Right ventricle myocardium superior (tissue), 1 donor: ENCODE measurements at regions not wholly inside any gene's neighbourhood (a gene's known extent, or its start where the extent isn't known, plus 50 kb on each side); places are given as distances from the start of the nearest gene placed in this dataset.
"Not testable (repeated sequence)": the region's sequence is repeated elsewhere in the genome, so short reads cannot be mapped to it uniquely, and the experiment has no call there.

Experiments
- ATAC-seq: fragments of 200-7000 bp; cut with Tn5 transposase; one replicate; pipeline ENCODE4 v1.9.1; 2020; ENCODE audit warnings: mild to moderate bottlenecking; ENCODE audit not compliant: poor library complexity
- DNase-seq: peaks from one replicate; pipeline ENCODE4 v3.0.0-alpha.2; 2020
- intact Hi-C: fragments of 100-400 bp; cut with DNase I; formaldehyde crosslinking; loops from one replicate; pipeline ENCODE4 v1.11.2; 2022
- donor health status: DM: no; HTN: yes; CAD: no; lungs with severe emphysema.

DNA sequence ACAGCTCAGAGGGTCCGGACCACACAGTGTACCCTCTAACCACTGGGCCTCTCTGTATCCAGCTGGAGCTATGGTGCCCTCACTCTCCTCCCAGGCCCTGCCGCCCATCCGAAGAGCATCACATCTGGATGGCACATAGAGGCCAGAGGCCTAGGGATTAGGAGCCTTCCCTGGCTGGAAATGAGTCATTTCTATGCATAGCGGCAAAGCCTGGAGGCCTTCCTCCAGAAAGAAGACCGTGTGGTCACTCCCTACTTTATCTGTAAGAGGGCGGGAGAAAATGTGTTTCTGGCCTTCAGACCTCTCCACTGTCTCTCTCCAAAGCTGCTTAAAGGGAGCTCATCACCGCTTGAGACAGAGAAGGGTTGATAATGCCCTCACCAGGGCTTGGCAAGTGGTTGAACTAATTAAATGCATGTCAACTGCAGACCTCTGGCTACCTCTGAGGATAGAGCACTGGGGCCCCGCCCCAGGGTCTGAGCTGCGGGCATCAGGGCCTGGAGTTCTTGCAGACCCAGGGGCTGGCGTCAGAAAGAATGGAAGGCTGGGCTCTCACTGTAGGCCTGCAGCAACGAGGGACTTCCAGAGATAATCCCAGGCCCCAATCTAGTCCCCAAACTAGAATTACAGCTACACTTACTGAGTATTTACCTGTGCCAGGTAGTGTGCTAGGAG is 122.2 kb downstream of the IRX5 start:
- no peak for ATAC-seq
- intact Hi-C loops = no loop called here
- DNase-seq = no peak

DNA sequence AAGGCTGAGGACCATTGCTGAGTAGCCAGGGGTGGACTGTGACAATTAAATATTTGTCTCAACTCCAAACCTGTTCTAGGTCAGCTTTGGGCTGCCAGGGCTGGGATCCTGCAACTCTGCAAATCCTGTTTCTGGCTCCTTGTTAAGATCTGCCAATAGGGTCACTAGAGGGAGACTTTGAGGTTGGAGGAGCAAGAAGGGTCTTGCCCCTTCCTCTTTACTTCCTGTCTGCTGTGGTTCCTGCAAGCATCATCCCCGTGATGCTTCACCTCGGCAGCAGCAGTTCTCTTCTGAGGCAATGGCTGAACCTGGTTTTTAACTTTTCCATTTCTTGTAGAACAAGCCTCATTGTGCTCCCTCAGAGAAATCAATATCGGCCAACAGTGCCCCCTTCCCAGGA is 124.6 kb downstream of the IRX5 start:
- DNase-seq = no peak
- intact Hi-C loops = no loop called here

DNA sequence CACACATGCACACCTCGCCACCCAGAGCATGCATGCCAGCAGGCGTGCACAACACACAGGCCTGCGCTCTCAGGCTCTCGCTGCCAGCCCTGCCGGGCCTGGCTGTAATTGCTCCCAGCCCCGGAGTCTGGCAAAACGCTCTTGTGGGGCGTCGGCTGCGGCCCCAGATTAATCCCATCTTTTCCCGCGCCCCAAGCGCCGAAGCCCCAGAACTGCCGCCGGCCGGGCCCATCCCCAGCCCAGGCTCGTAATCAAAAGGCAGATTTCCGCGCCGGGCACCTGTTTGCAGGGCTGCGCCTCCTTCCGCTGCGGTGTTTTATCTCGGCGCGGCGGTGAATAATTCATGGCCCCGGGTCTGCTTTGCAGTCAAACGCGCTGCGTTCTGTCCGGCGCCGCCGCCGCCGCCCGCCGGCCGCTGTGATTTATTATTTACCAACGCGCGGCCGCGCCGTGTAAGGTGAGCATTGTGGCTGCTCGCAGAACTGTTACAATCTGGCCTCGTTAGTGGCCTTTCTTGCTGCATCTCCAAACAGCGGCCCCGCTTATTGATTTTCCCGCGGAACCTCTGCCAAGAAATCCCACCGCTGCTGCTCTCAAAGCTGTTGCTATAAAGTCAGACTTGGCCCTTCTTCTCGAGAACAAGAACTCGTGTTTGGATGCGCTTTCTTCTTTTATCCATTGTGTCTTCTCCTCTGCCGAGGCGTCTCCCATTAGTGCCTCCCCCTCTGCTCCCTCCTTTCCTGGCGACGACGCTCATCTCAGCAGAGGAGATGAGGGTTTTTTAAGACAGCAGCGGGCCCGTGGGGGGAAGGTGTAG is 126.1 kb downstream of the IRX5 start:
- DNase-seq (no peak), ATAC-seq (peak; percentile 39)
- intact Hi-C loops = no loop called here

More for the DNA sequence above, 124.6 kb downstream of the IRX5 start:
- no peak for ATAC-seq

DNA sequence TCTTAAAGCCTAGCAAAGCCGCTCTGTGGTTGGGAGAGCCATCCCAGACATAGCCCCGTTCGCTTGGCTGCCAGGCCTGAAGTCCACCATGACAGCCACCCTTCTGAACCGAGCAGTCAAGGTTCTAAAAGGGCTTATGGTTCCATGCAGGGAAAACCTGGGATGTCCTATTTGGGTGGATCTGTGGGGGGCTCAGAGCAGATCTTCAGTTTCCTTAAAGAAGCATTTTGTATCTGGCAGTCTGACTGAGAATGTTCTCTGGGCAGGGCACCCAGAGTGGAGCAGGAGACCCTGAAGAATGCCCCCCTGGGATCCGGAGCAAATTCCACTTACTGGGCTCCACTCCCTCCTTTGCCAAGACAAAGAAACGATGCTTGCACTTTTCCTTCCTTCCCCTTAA is 127.2 kb downstream of the IRX5 start:
- no peak for ATAC-seq
- no peak for DNase-seq
- intact Hi-C loops = no loop called here

DNA sequence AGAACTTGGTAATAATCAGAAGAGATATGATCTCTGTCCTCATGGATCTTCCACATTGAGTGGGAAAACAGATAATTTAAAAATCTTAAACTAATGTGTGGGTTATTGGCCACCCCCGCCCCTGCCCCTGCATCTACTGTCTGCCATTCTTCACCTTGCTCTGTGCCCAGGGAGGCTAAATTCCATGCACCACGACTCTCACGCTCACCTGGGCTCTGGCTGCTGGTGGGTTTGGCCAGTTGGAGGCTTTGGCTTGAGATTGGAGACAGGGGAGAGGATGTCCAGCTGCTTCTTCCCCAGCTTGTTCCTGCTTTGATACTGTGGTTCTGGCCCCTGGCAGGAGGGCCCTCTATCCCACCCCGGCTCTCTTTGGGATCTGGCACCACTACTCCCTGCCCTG is 127.9 kb downstream of the IRX5 start:
- ATAC-seq (no peak), DNase-seq (no peak)
- intact Hi-C loops = no loop called here

DNA sequence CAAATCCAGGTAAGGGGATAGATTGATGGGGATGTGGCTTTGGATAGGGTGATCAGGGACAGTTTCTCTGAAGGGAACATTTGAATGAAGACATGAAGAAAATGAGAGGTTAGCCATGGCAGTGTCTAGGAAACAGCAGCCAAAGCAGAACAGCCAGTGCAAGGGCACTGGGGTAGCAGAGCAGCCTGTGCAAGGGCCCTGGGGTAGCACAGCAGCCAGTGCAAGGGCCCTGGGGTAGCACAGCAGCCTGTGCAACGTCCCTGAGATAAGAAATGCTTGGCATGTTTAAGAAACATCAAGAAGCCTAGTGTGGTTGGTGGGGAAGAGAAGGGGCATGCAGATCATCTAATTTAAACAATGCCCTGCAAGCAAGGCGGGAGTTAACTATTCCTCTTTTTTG is 128.5 kb downstream of the IRX5 start:
- intact Hi-C loops = no loop called here
- DNase-seq (no peak), ATAC-seq (no peak)

DNA sequence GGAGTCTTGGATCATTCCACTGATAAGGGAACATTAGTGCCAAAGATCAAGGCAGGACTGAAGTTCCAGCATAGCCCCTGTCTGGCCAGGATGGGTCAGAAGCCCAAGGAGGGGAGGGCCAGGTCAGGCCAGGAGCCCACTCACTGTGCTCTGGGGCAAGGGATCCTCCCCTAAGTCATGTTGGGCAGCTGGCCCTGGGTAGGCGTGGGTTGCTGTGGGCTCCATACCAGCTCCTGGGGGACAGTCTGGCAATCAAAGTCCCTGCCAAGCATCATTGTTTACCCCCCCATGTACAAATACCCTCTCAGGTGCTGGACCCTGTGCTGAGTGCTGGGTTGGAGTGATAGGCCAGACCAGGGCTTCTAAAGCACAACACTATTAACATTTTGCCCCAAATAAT is 130.5 kb downstream of the IRX5 start:
- DNase-seq (no peak), ATAC-seq (no peak)
- intact Hi-C loops = no loop called here

DNA sequence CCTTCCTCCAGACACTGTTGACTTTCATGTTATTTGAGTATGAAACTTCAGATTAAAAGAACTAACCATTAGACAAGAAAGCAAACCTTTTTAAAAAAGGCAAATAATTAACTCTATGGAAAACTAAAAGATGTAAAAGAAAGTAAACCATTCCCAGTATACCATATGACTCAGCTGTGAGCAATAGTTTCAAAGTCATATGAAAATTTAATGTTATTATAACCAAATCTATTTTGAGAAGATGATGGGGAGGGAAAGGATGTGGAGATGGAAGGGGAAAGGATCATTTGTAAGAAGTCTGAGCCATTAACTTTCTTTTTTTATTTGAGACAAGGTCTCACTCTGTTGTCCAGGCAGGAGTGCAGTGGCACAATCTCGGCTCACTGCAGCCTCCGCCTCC is 131.8 kb downstream of the IRX5 start:
- intact Hi-C loops = no loop called here
- no peak for ATAC-seq
- no peak for DNase-seq

DNA sequence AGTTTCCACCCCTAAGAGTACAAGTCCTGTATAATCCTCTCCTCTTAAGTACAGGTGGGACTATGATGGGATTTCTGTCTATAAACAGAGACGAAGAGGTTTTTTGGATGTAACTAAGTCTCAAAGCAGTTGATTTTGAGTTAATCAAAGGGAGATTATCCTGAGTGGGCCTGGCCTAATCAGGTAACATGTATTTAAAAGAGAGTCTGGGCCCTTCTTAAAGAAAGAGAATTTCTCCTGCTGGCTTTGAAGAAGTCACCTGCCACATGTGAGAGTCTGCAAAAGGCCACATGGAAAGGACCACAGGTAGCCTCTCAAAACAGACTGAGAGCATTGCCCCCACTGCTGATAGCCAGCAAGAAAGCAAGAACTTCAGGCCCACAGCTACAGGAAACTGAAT is 142.3 kb downstream of the IRX5 start:
- DNase-seq (no peak), ATAC-seq (no peak)
- intact Hi-C loops = no loop called here

DNA sequence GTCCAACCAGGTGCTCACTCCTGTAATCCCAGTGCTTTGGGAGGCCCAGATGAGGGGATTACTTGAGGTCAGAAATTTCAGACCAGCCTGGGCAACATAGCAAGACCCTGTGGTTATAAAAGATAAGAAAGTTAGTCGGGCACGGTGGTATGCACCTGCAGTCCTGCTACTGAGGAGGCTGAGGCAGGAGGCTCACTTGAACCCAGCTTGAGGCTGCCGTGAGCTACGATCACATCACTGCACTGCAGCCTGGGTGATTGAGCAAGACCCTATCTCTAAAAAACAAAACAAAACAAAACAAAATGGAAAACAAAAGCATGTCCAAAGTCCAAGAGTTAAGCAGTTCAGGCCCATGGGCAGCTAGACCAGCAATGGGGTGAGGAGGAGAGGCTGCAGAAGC is 143.2 kb downstream of the IRX5 start:
- ATAC-seq (no peak), DNase-seq (no peak)
- intact Hi-C loops = no loop called here

DNA sequence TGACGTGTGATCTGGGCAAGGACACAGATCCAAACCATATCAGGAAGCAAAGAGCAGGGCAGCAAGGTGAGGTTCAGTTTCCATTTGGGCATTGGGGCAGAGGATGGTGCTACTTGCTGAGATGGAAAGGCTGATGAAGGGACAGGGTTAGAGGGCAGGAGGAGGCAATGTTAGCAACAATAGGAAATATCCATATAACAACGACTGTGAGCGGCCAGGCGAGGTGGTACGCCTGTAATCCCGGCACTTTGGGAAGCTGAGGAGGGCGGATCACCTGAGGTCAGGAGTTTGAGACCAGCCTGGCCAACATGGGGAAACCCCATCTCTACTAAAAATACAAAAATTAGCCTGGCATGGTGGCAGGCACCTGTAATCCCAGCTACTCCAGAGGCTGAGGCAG is 144.5 kb downstream of the IRX5 start:
- ATAC-seq, DNase-seq, intact Hi-C loops: not testable (repeated sequence)

DNA sequence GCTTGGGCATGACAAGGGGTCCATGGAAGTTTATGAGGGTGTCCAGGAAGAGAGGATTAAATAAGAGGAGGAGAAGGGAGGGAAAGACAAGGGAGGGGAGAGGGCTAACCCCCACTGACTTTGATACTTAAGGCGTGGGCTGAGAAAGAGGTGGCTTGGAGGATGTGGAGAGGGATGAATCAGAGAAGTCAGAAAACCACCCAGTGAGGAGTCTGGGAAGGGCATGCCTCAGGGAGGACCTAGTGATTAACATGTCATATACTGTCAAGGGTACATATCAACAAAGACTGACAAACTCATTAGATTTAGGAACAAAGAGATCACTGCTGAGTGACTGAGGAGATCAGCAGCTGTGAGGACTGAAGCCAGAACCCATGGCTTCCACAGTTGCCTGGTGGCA is 145.4 kb downstream of the IRX5 start:
- DNase-seq (no peak), ATAC-seq (no peak)
- intact Hi-C loops = no loop called here

DNA sequence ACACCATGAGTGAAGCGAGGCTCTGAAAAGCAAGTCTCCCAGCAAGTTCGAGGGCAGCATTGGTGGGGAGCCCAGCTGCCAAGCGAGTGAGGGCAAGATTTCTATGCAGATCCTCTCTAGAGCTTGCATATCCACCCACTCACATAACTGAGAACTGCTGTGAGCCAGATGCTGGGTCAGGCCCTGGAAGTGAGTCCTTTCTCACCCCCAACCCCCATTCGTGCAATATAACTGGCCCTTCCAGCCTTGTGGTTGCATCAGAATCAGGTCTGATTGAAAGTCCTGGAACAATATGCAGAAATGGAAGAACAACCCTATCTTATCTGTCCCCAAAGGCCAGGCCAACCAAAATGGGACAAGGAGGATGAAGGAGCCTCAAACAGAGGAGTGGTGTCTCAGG is 146.6 kb downstream of the IRX5 start:
- ATAC-seq (no peak), DNase-seq (no peak)
- intact Hi-C loops = no loop called here

DNA sequence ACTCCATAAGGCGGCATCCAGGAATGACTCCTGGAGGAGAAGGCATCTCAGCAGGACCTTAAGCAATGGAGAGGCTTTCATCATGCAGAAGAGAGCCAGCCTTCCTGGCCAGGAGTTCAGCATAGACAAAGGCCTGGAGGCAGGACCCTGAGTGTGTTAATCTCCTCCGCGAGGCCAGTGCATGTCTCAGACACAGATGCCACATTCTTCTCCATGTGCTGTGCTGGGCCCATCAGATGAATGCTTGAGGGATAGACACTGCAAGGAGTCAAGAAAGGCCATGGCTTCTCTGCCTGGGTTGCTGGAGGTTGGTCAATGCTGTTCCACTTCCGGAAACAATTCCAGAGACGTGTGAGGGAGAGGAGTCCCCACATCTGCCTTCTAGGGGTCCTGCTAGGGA is 147.5 kb downstream of the IRX5 start:
- intact Hi-C loops = no loop called here
- DNase-seq (no peak), ATAC-seq (no peak)

DNA sequence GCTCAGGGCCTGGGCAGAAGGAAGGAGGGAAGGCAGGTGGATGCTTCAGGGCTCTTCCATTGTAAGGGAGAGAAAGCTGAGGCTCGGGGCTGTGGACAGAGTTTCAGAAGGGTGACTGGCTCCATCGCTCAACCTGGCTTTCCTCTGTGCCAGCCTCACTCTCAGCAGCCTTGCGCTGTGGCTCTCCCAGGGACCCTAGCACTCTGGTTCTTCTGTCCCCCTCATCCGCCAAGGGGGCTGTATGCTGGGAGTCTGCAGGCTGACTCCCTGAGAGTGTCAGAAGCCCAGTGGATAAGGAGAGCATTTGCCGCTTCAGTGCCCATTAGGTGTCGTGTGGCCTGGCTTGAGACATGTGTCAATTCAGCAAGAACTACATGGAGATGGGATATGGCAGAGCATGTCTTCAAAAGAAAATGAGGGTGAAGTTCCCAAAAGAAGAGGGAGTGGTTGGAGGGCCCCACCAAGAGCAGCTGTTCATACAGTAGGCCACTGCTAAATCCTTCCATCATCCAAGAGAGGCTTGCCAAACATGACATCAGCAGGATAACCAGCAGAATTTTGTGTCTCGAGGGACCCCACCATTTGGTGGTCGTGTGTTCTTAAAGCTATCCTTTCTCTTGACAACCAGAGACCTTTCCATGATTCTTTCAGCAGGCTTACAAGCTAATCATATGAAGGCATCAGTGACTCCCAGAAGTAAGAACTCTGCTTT is 148.2 kb downstream of the IRX5 start:
- ATAC-seq (no peak), DNase-seq (no peak)
- intact Hi-C loops = no loop called here

DNA sequence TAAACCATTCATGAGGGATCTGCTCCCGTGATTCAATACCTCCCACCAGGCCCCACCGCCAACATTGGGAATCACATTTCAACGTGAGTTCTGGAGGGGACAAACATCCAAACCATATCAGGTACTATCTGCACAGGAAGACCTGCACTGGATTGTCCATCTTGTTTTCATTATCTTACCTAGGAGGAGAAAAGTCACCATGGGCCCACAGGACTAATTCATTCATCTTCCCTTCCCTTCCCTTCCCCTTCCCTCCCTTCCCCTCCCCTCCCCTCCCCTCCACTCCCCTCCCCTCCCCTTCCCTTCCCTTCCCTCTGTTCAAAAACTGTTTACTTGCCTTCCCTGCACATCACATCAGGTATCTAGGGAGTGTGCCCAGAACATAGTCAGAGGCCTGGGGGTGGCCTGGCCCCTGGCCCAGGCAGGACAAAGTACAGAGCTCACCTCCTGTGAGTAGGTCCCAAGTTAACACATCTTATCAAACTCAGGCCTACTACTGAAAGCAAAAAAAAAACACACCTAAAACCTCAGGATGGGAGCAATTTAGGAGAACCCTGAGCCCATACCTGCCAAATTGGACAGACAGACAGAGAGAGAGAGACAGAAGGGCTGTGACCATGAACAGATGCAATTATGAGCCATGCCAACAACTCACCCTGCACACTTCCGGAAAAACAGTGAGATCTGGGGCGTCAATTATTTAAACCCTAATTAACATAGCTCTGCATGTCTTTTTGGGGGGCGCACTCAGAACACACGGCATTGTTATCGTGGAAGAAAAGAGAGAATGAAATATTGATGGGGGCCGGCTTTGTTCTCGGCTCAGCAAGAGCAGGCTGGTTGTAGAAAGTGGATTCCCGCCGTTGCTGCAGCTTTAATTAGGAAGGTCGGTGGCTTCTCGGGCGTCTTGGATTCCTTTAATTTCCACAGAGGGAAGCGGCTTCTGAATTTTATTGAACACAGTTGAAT is 151.2 kb downstream of the IRX5 start:
- DNase-seq = no peak
- intact Hi-C loops = no loop called here
- no peak for ATAC-seq

DNA sequence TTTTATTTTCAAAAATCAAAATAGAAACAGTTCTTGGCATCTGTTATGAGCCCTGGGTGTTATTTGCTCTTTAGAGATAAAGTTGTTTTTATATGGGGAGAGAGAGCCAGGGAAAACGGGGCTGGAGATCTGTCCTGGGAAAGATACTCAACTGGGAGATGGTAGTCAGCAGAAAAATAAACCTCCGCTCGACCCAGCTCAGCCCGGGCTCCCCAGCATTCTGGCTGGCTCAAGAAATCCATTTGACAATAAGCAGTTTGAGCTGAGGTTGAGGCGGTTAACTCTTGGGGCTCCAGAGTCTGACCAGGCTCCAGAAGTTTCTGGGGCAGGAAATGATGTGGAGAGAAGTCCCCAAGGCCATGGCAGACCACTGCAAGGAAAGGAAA is 151.9 kb downstream of the IRX5 start:
- ATAC-seq (no peak), DNase-seq (no peak)
- intact Hi-C loops = no loop called here

DNA sequence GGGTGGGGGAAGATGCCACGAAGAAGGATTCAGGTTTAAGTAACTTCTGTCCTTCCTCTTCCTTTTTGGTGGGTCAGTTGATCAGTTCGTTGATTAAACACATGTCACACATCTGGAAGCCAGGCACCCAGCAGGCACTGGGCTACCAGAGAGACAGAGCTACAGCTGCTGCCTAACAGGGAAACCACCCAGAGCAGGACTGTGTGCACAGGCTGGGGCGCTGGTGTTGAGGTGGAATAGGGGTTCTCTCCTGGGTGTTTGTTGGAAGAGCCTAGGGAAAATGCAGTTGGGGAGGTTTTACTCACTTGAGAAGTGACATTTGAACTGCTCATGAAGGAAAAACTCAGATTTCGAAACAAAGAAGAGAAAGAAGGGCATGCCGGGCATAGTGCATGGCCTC is 152.4 kb downstream of the IRX5 start:
- ATAC-seq (no peak), DNase-seq (no peak)
- intact Hi-C loops = no loop called here

DNA sequence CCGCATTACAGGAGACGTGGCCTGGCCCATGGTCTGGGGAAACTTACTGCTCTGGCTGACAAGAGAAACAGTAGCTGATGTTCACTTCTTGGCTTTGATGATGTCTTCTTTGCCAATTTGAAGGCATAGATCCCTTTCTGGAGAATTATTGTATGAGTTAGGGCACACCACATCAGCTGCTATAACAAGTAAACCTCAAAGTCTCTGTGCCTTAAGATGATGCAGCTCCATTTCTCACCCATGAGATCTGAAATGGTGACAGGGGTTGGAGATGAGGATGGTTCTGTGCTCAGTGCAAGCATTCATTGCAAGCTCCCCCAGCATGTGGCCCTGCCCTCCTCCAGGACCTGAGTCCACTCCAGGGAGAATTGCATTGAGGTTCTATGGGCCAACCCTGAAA is 157.4 kb downstream of the IRX5 start:
- no peak for DNase-seq
- intact Hi-C loops = no loop called here
- ATAC-seq = no peak
